HepG2 (cell line): ENCODE measurements at regions not wholly inside any gene's neighbourhood (a gene's known extent, or its start where the extent isn't known, plus 50 kb on each side); places are given as distances from the start of the nearest gene placed in this dataset.

Source experiments
- ATAC-seq: fragments of 200-7000 bp; cut with Tn5 transposase; 3 replicates; pipeline ENCODE4 v1.9.1; 2020; ENCODE audit warnings: mild to moderate bottlenecking, moderate library complexity
- BruUV-seq: library from RNA; stranded (reverse); fragments of 400-500 nt; replicated peaks from 2 replicates; lab custom pipeline; 2021; lab: Mats Ljungman, UMichigan
- CTCF ChIA-PET: fragments of 300-600 bp; formaldehyde crosslinking; extraction: SDS; loops from one replicate; lab custom pipeline; 2021; ENCODE audit warnings: low total read pairs, inconsistent platforms, low intra/inter-chr PET ratio; lab: Yijun Ruan, JAX
- POLR2A ChIA-PET: fragments of 350-600 bp; sonication (Branson Sonifier 250); formaldehyde crosslinking; loops from one replicate; lab custom pipeline; 2020; ENCODE audit warnings: antibody characterized with exemption, inconsistent platforms; lab: Yijun Ruan, JAX
- DNase-seq: peaks from one replicate; pipeline ENCODE4 v3.0.0-alpha.2; 2015; ENCODE audit warnings: low spot score
- FAIRE-seq: peaks from 3 replicates; lab custom pipeline; 2011; peaks lifted over from hg19 to GRCh38; lab: Jason Lieb, UNC
- H2AFZ ChIP-seq: one replicate; pipeline ENCODE4 v1.6.1; 2011; ENCODE audit warnings: low read length, inconsistent platforms
- H3K27ac ChIP-seq: fragments of 300-600 bp; 3 replicates; pipeline ENCODE4 v1.8.0; 2011; ENCODE audit warnings: mixed run types, mild to moderate bottlenecking, mixed read lengths, low read length, inconsistent platforms; ENCODE audit not compliant: insufficient read depth; ENCODE audit errors: extremely low read length
- H3K27me3 ChIP-seq, 2 experiments: fragments of 200-600 bp in 1 of 2; 2 replicates in 1 of 2; 3 replicates in 1 of 2; pipeline versions ENCODE4 v1.6.0 to v1.8.0; 2011; ENCODE audit warnings: low read length in 2 of 2, mild to moderate bottlenecking in 2 of 2, moderate library complexity in 2 of 2, inconsistent platforms in 1 of 2; ENCODE audit not compliant: insufficient read depth in 2 of 2, control insufficient read depth in 1 of 2
- H3K36me3 ChIP-seq, 2 experiments: fragments of 200-600 bp in 1 of 2; replicated peaks in 1 of 2; 2 replicates in 1 of 2; 3 replicates in 1 of 2; pipeline versions ENCODE4 v1.5.1 to v1.8.0; 2011; ENCODE audit warnings: low read length in 2 of 2, inconsistent platforms in 1 of 2; ENCODE audit not compliant: insufficient read depth in 2 of 2, control insufficient read depth in 1 of 2
- H3K4me1 ChIP-seq: 2 replicates; pipeline ENCODE4 v1.5.1; 2012; ENCODE audit warnings: low read length, inconsistent platforms; ENCODE audit not compliant: insufficient read depth
- H3K4me2 ChIP-seq: 2 replicates; pipeline ENCODE4 v1.6.0; 2011; ENCODE audit warnings: low read depth, low read length, inconsistent platforms
- H3K4me3 ChIP-seq, 3 experiments: fragments of 200-600 bp in 1 of 3; sonication (generic), shearing (Covaris generic) in 1 of 3; replicated peaks in 1 of 3; 2 replicates each; pipeline ENCODE4 v1.5.1; 2011 to 2016; ENCODE audit warnings: low read length in 3 of 3, inconsistent platforms in 2 of 3, low read depth in 2 of 3, mild to moderate bottlenecking in 2 of 3, control low read depth in 1 of 3, mixed read lengths in 1 of 3; ENCODE audit not compliant: insufficient read depth in 1 of 3
- H3K79me2 ChIP-seq: one replicate; pipeline ENCODE4 v1.6.1; 2011; ENCODE audit warnings: low read length, inconsistent platforms; ENCODE audit not compliant: insufficient read depth
- H3K9ac ChIP-seq: 2 replicates; pipeline ENCODE4 v1.6.0; 2011; ENCODE audit warnings: mild to moderate bottlenecking, low read depth, low read length, inconsistent platforms; ENCODE audit not compliant: insufficient read depth
- H3K9me3 ChIP-seq: 2 replicates; pipeline ENCODE4 v1.5.1; 2012; ENCODE audit warnings: mild to moderate bottlenecking, low read length
- H4K20me1 ChIP-seq: 2 replicates; pipeline ENCODE4 v1.6.0; 2011; ENCODE audit warnings: inconsistent platforms, mild to moderate bottlenecking, low read length, moderate library complexity; ENCODE audit not compliant: insufficient read depth
- ETS1 ChIP-seq: sonication (generic); formaldehyde crosslinking; IDR thresholded peaks from 2 replicates; pipeline ENCODE4 v1.4.0; 2020; ENCODE audit warnings: missing genetic modification reagents
- GTF3A ChIP-seq: sonication (generic); formaldehyde crosslinking; conservative IDR thresholded peaks from 2 replicates; pipeline ENCODE4 v1.4.0; 2020; ENCODE audit warnings: mild to moderate bottlenecking, missing genetic modification reagents
- HHEX ChIP-seq: IDR thresholded peaks from 2 replicates; pipeline ENCODE4 v1.6.1; 2016; ENCODE audit warnings: control low read depth
- HNRNPL ChIP-seq: fragments of 200-400 bp; formaldehyde crosslinking; IDR thresholded peaks from 2 replicates; pipeline ENCODE4 v1.6.1; 2017; ENCODE audit warnings: mild to moderate bottlenecking, low read depth, low read length
- NPAS2 ChIP-seq: sonication (generic); formaldehyde crosslinking; IDR thresholded peaks from 2 replicates; pipeline ENCODE4 v1.8.0; 2022; ENCODE audit warnings: mild to moderate bottlenecking, missing genetic modification reagents, borderline replicate concordance
- PAXIP1 ChIP-seq: sonication (generic); formaldehyde crosslinking; conservative IDR thresholded peaks from 2 replicates; pipeline ENCODE4 v1.4.0; 2020; ENCODE audit warnings: mild to moderate bottlenecking, missing genetic modification reagents, moderate library complexity
- SALL2 ChIP-seq: sonication (generic); formaldehyde crosslinking; IDR thresholded peaks from 2 replicates; pipeline ENCODE4 v1.8.1; 2023; ENCODE audit warnings: mild to moderate bottlenecking, missing genetic modification reagents, inconsistent platforms
- SMC3 ChIP-seq: IDR thresholded peaks from 2 replicates; pipeline ENCODE4 v1.6.1; 2011; ENCODE audit warnings: low read length, improper control_type of control experiment
- TEAD3 ChIP-seq: optimal IDR thresholded peaks from 2 replicates; pipeline ENCODE3; 2016; ENCODE audit warnings: borderline replicate concordance
- ZBTB2 ChIP-seq: sonication (generic); formaldehyde crosslinking; IDR thresholded peaks from 2 replicates; pipeline ENCODE4 v1.8.0; 2022; ENCODE audit warnings: low read depth, missing genetic modification reagents
- ZNF432 ChIP-seq: sonication (generic); formaldehyde crosslinking; IDR thresholded peaks from 2 replicates; pipeline ENCODE4 v1.5.0; 2020; ENCODE audit warnings: missing genetic modification reagents, mild to moderate bottlenecking, borderline replicate concordance
- ZNF577 ChIP-seq: sonication (generic); formaldehyde crosslinking; IDR thresholded peaks from 2 replicates; pipeline ENCODE4 v1.4.0; 2020; ENCODE audit warnings: mild to moderate bottlenecking, low read depth, missing genetic modification reagents, borderline replicate concordance
- WGBS: methylation state at CpG from one replicate; pipeline ENCODE4 v1.1.6; 2017; ENCODE audit warnings: low lambda C conversion rate; 5-methylcytosine and 5-hydroxymethylcytosine counted together
- in situ Hi-C: cut with HindIII; loops from 2 replicates; pipeline ENCODE4 v1.10.0; 2017; ENCODE audit warnings: low pct_unique_long_range_greater_than_20kb; ENCODE audit not compliant: extremely low pct_ligation_motif_present
- intact Hi-C: fragments of 100-400 bp; cut with micrococcal nuclease; formaldehyde crosslinking; loops from one replicate; pipeline ENCODE4 v1.10.0; 2022; ENCODE audit not compliant: unreplicated experiment
- TF ChIP-seq, protein P1 (sequence below): IDR thresholded peaks from 2 replicates; pipeline ENCODE4 v1.6.1; 2016; ENCODE audit warnings: control low read depth
- TF ChIP-seq, protein P2 (sequence below): sonication (generic); formaldehyde crosslinking; IDR thresholded peaks from 2 replicates; pipeline ENCODE4 v1.9.0; 2021; ENCODE audit warnings: missing genetic modification reagents, mild to moderate bottlenecking, borderline replicate concordance

DNA sequence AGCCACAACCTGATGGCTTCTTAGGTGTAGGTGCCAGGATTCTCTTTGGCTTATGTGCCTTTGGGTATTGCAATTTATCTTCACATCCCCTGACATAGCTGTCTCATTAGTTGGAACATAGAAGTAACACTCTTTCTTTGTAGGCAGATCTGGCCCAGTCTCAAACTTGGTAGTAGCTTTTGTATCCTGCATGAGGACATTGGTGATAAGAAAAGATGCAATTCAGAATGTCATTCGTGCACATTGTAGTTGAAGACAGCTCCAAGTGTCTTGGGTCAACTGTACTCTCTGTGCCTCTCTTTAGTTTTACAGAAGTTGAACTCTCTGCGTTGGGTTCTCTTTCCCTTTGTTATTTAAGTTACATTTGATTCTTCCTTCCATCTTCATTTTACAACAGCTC, 69.6 kb upstream of the BCL11A start (continued):
- TF ChIP-seq, protein P1, sequence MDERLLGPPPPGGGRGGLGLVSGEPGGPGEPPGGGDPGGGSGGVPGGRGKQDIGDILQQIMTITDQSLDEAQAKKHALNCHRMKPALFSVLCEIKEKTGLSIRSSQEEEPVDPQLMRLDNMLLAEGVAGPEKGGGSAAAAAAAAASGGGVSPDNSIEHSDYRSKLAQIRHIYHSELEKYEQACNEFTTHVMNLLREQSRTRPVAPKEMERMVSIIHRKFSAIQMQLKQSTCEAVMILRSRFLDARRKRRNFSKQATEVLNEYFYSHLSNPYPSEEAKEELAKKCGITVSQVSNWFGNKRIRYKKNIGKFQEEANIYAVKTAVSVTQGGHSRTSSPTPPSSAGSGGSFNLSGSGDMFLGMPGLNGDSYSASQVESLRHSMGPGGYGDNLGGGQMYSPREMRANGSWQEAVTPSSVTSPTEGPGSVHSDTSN (CRISPR knock-in tag), result no peak
- TF ChIP-seq, protein P2, sequence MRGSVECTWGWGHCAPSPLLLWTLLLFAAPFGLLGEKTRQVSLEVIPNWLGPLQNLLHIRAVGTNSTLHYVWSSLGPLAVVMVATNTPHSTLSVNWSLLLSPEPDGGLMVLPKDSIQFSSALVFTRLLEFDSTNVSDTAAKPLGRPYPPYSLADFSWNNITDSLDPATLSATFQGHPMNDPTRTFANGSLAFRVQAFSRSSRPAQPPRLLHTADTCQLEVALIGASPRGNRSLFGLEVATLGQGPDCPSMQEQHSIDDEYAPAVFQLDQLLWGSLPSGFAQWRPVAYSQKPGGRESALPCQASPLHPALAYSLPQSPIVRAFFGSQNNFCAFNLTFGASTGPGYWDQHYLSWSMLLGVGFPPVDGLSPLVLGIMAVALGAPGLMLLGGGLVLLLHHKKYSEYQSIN (CRISPR knock-in tag), result no peak
- TF ChIP-seq GTF3A (CRISPR knock-in tag), result no peak
- no peak for TF ChIP-seq HHEX (CRISPR knock-in tag)
- no peak for TF ChIP-seq NPAS2 (CRISPR knock-in tag)
- TF ChIP-seq ETS1 (CRISPR knock-in tag), result no peak
- no peak for TF ChIP-seq TEAD3 (CRISPR knock-in tag)
- TF ChIP-seq, all 625 proteins: peak for 0

GRCh38 chr2:60627412-60627811, 74.0 kb upstream of the BCL11A start:
- Histone ChIP-seq H3K4me3 (no peak overlapping the region), H3K36me3 (no peaks in the 10 kb centered on the region), H3K4me2 (no peak overlapping the region), H2AFZ (no peak overlapping the region), H3K4me1 (no peaks in the 10 kb centered on the region), H3K79me2 (no peaks in the 10 kb centered on the region), H3K27ac (no peak overlapping the region), H4K20me1 (no peaks in the 10 kb centered on the region), H3K27me3 (peaks cover 0 to 9% of the 10 kb centered on the region in 2 experiments; a peak in 2 of 5 replicates), H3K9me3 (no peaks in the 10 kb centered on the region), H3K9ac (no peak overlapping the region)
- FAIRE-seq (no peak), ATAC-seq (no peak), DNase-seq (no peak)
- WGBS, result 0% methylated on average over 3 of the region's 3 CpGs
- no TSS peak for BruUV-seq
- in situ Hi-C loops (no loop called here), intact Hi-C loops (no loop called here)
- ChIA-PET POLR2A (no interaction called here), CTCF (no interaction called here)
- TF ChIP-seq SALL2 (CRISPR knock-in tag) (no peak), PAXIP1 (CRISPR knock-in tag) (no peak), ZNF432 (CRISPR knock-in tag) (no peak), ZBTB2 (no peak), SMC3 (no peak), ZNF577 (no peak), HNRNPL (no peak)
